Skeletal muscle tissue (tissue), 3 donors: ENCODE measurements at regions not wholly inside any gene's neighbourhood (a gene's known extent, or its start where the extent isn't known, plus 50 kb on each side); places are given as distances from the start of the nearest gene placed in this dataset.

ENCODE experiments used
- H3K27ac ChIP-seq: one replicate; pipeline ENCODE4 v1.7.0; 2013; ENCODE audit warnings: mild to moderate bottlenecking, low read depth, low read length, inconsistent platforms
- H3K27me3 ChIP-seq, 3 donors: one replicate each; pipeline ENCODE4 v1.7.0; 2013; ENCODE audit warnings: low read length in 3 of 3; ENCODE audit not compliant: control insufficient read depth in 3 of 3, insufficient read depth in 3 of 3
- H3K36me3 ChIP-seq, 3 donors: one replicate each; pipeline ENCODE4 v1.7.0; 2013; ENCODE audit warnings: low read length in 3 of 3; ENCODE audit not compliant: control insufficient read depth in 3 of 3, insufficient read depth in 3 of 3
- H3K4me1 ChIP-seq, 3 donors: one replicate each; pipeline ENCODE4 v1.7.0; 2013; ENCODE audit warnings: low read length in 3 of 3, mild to moderate bottlenecking in 3 of 3; ENCODE audit not compliant: control insufficient read depth in 3 of 3, insufficient read depth in 3 of 3
- H3K4me3 ChIP-seq, 3 donors: one replicate each; pipeline ENCODE4 v1.7.0; 2013; ENCODE audit warnings: low read length in 3 of 3
- H3K9ac ChIP-seq, 3 donors: one replicate each; pipeline ENCODE4 v1.7.0; 2013; ENCODE audit warnings: low read length in 3 of 3, mild to moderate bottlenecking in 3 of 3, moderate library complexity in 2 of 3, low read depth in 1 of 3
- H3K9me3 ChIP-seq, 3 donors: one replicate each; pipeline ENCODE4 v1.7.0; 2013; ENCODE audit warnings: low read length in 3 of 3; ENCODE audit not compliant: control insufficient read depth in 3 of 3
- donor health status: Osteomylitis.

GRCh38 chrX:40197071-40197470, 99.3 kb upstream of the BCOR start:
- H3K9me3 ChIP-seq = peaks cover 0 to 3% (median 0%) of the 10 kb centered on the region in 3 donors
- no peaks in the 10 kb centered on the region for H3K36me3 ChIP-seq
- H3K27ac ChIP-seq = no peak overlapping the region
- no peak overlapping the region for H3K4me3 ChIP-seq
- no peaks in the 10 kb centered on the region for H3K4me1 ChIP-seq
- no peaks in the 10 kb centered on the region for H3K27me3 ChIP-seq
- H3K9ac ChIP-seq = no peak overlapping the region

- no peak overlapping the region for H3K9ac ChIP-seq
- peaks cover 0 to 3% (median 0%) of the 10 kb centered on the region in 3 donors for H3K9me3 ChIP-seq
- no peaks in the 10 kb centered on the region for H3K4me1 ChIP-seq
- no peaks in the 10 kb centered on the region for H3K36me3 ChIP-seq
- H3K27ac ChIP-seq = no peak overlapping the region
- no peaks in the 10 kb centered on the region for H3K27me3 ChIP-seq
- H3K4me3 ChIP-seq = no peak overlapping the region
Measured at GRCh38 chrX:40195368-40195767, 97.6 kb upstream of the BCOR start.

- Histone ChIP-seq H3K36me3 (no peaks in the 10 kb centered on the region), H3K9me3 (peaks cover 0 to 3% (median 0%) of the 10 kb centered on the region in 3 donors), H3K4me3 (no peak overlapping the region), H3K27me3 (peaks cover 0 to 7% (median 0%) of the 10 kb centered on the region in 3 donors), H3K4me1 (no peaks in the 10 kb centered on the region), H3K27ac (no peak overlapping the region), H3K9ac (no peak overlapping the region)
Measured at GRCh38 chrX:40192196-40192595, 94.4 kb upstream of the BCOR start.

- no peaks in the 10 kb centered on the region for H3K4me1 ChIP-seq
- no peak overlapping the region for H3K27ac ChIP-seq
- no peak overlapping the region for H3K9ac ChIP-seq
- no peak overlapping the region for H3K4me3 ChIP-seq
- peaks cover 0 to 7% (median 0%) of the 10 kb centered on the region in 3 donors for H3K27me3 ChIP-seq
- no peaks in the 10 kb centered on the region for H3K36me3 ChIP-seq
- peaks cover 3 to 4% (median 3%) of the 10 kb centered on the region in 3 donors for H3K9me3 ChIP-seq
Measured at GRCh38 chrX:40189637-40190036, 91.9 kb upstream of the BCOR start.

GRCh38 chrX:40188573-40189417, 91.0 kb upstream of the BCOR start:
- H3K4me3 ChIP-seq = no peak overlapping the region
- H3K4me1 ChIP-seq = no peaks in the 10 kb centered on the region
- no peaks in the 10 kb centered on the region for H3K36me3 ChIP-seq
- no peak overlapping the region for H3K27ac ChIP-seq
- peaks cover 0 to 7% (median 0%) of the 10 kb centered on the region in 3 donors for H3K27me3 ChIP-seq
- no peak overlapping the region for H3K9ac ChIP-seq
- peaks cover 3 to 7% (median 3%) of the 10 kb centered on the region in 3 donors for H3K9me3 ChIP-seq

- no peaks in the 10 kb centered on the region for H3K4me1 ChIP-seq
- no peaks in the 10 kb centered on the region for H3K36me3 ChIP-seq
- H3K27ac ChIP-seq = no peak overlapping the region
- peaks cover 3 to 8% (median 3%) of the 10 kb centered on the region in 3 donors for H3K9me3 ChIP-seq
- H3K27me3 ChIP-seq = peaks cover 0 to 7% (median 0%) of the 10 kb centered on the region in 3 donors
- no peak overlapping the region for H3K4me3 ChIP-seq
- H3K9ac ChIP-seq = no peak overlapping the region
Measured at GRCh38 chrX:40184968-40185367, 87.2 kb upstream of the BCOR start.

- no peaks in the 10 kb centered on the region for H3K27me3 ChIP-seq
- H3K9ac ChIP-seq = no peak overlapping the region
- H3K27ac ChIP-seq = no peak overlapping the region
- H3K36me3 ChIP-seq = no peaks in the 10 kb centered on the region
- peaks cover 3 to 8% (median 3%) of the 10 kb centered on the region in 3 donors for H3K9me3 ChIP-seq
- H3K4me3 ChIP-seq = no peak overlapping the region
- peaks cover 0 to 2% (median 0%) of the 10 kb centered on the region in 3 donors for H3K4me1 ChIP-seq
Measured at GRCh38 chrX:40182615-40183014, 84.9 kb upstream of the BCOR start.

- Histone ChIP-seq H3K27ac (no peak overlapping the region), H3K36me3 (no peaks in the 10 kb centered on the region), H3K9ac (no peak overlapping the region), H3K4me1 (peaks cover 0 to 5% (median 3%) of the 10 kb centered on the region in 3 donors), H3K4me3 (no peak overlapping the region), H3K27me3 (no peaks in the 10 kb centered on the region), H3K9me3 (peaks cover 3 to 8% (median 3%) of the 10 kb centered on the region in 3 donors)
Measured at GRCh38 chrX:40182095-40182494, 84.3 kb upstream of the BCOR start.

GRCh38 chrX:40179283-40179682, 81.5 kb upstream of the BCOR start:
- Histone ChIP-seq H3K27ac (no peak overlapping the region), H3K27me3 (peaks cover 0 to 17% (median 0%) of the 10 kb centered on the region in 3 donors), H3K4me1 (peaks cover 0 to 11% (median 11%) of the 10 kb centered on the region in 3 donors), H3K4me3 (no peak overlapping the region), H3K9ac (no peak overlapping the region), H3K9me3 (peaks cover 0 to 4% (median 0%) of the 10 kb centered on the region in 3 donors), H3K36me3 (no peaks in the 10 kb centered on the region)

- Histone ChIP-seq H3K27ac (no peak overlapping the region), H3K4me1 (peaks cover 3 to 21% (median 20%) of the 10 kb centered on the region in 3 donors), H3K27me3 (peaks cover 0 to 28% (median 0%) of the 10 kb centered on the region in 3 donors), H3K4me3 (no peak overlapping the region), H3K36me3 (no peaks in the 10 kb centered on the region), H3K9ac (no peak overlapping the region), H3K9me3 (no peaks in the 10 kb centered on the region)
Measured at GRCh38 chrX:40177942-40178715, 80.4 kb upstream of the BCOR start.
